Liver (tissue), 8 donors: ENCODE measurements at regions not wholly inside any gene's neighbourhood (a gene's known extent, or its start where the extent isn't known, plus 50 kb on each side); places are given as distances from the start of the nearest gene placed in this dataset.

Source experiments
- DNase-seq: peaks from one replicate; pipeline ENCODE4 v3.0.0-alpha.2; 2017; ENCODE audit warnings: low spot score
- H3K27ac ChIP-seq, 2 donors: one replicate each; pipeline ENCODE4 v1.7.0; 2013; ENCODE audit warnings: inconsistent platforms in 2 of 2, low read length in 2 of 2, control low read depth in 1 of 2, low read depth in 1 of 2, mild to moderate bottlenecking in 1 of 2
- H3K27me3 ChIP-seq, 4 donors: one replicate each; pipeline versions ENCODE4 v1.6.1 to v1.7.0; 2013; ENCODE audit warnings: low read length in 3 of 4, inconsistent platforms in 1 of 4, mild to moderate bottlenecking in 1 of 4, moderate library complexity in 1 of 4; ENCODE audit not compliant: control insufficient read depth in 4 of 4, insufficient read depth in 4 of 4
- H3K36me3 ChIP-seq, 4 donors: one replicate each; pipeline versions ENCODE4 v1.6.1 to v1.7.0; 2013; ENCODE audit warnings: low read length in 3 of 4, mild to moderate bottlenecking in 3 of 4, low read depth in 1 of 4, moderate library complexity in 1 of 4; ENCODE audit not compliant: control insufficient read depth in 4 of 4, insufficient read depth in 3 of 4
- H3K4me1 ChIP-seq, 4 donors: one replicate each; pipeline versions ENCODE4 v1.6.1 to v1.7.0; 2013; ENCODE audit warnings: low read length in 3 of 4, mild to moderate bottlenecking in 3 of 4, moderate library complexity in 1 of 4; ENCODE audit not compliant: control insufficient read depth in 4 of 4, insufficient read depth in 4 of 4
- H3K4me3 ChIP-seq, 3 donors: one replicate each; pipeline versions ENCODE4 v1.6.1 to v1.7.0; 2013; ENCODE audit warnings: low read length in 3 of 3, control low read depth in 1 of 3, low read depth in 1 of 3, mild to moderate bottlenecking in 1 of 3
- H3K9ac ChIP-seq, 2 donors: one replicate each; pipeline ENCODE4 v1.7.0; 2013; ENCODE audit warnings: low read length in 2 of 2, mild to moderate bottlenecking in 2 of 2, moderate library complexity in 2 of 2, control low read depth in 1 of 2, low read depth in 1 of 2
- H3K9me3 ChIP-seq, 4 donors: one replicate each; pipeline versions ENCODE4 v1.6.1 to v1.7.0; 2013; ENCODE audit warnings: low read length in 3 of 4; ENCODE audit not compliant: control insufficient read depth in 4 of 4
- ATF3 ChIP-seq: IDR thresholded peaks from 2 replicates; pipeline ENCODE4 v1.6.1; 2016; ENCODE audit warnings: antibody characterized with exemption
- FOXA1 ChIP-seq: IDR thresholded peaks from 2 replicates; pipeline ENCODE4 v1.6.1; 2016; ENCODE audit warnings: antibody characterized with exemption
- FOXA2 ChIP-seq: IDR thresholded peaks from 2 replicates; pipeline ENCODE4 v1.6.1; 2016; ENCODE audit warnings: antibody characterized with exemption
- HNF4A ChIP-seq, 2 donors: conservative IDR thresholded peaks; 2 replicates each; pipeline ENCODE4 v1.6.1; 2016; ENCODE audit warnings: antibody characterized with exemption in 2 of 2, mild to moderate bottlenecking in 2 of 2
- HNF4G ChIP-seq: IDR thresholded peaks from 2 replicates; pipeline ENCODE4 v1.6.1; 2016; ENCODE audit warnings: antibody characterized with exemption
- JUND ChIP-seq, 2 donors: IDR thresholded peaks; 2 replicates each; pipeline ENCODE4 v1.6.1; 2016; ENCODE audit warnings: antibody characterized with exemption in 2 of 2
- MAX ChIP-seq: IDR thresholded peaks from 2 replicates; pipeline ENCODE4 v1.6.1; 2016; ENCODE audit warnings: antibody characterized with exemption
- NR2F2 ChIP-seq: IDR thresholded peaks from 2 replicates; pipeline ENCODE4 v1.6.1; 2016; ENCODE audit warnings: antibody characterized with exemption
- RXRA ChIP-seq, 2 donors: IDR thresholded peaks; 2 replicates each; pipeline ENCODE4 v1.6.1; 2017 to 2018; ENCODE audit warnings: antibody characterized with exemption in 2 of 2, mild to moderate bottlenecking in 1 of 2
- SP1 ChIP-seq: IDR thresholded peaks from 2 replicates; pipeline ENCODE4 v1.6.1; 2018; ENCODE audit warnings: antibody characterized with exemption, mild to moderate bottlenecking
- TAF1 ChIP-seq: conservative IDR thresholded peaks from 2 replicates; pipeline ENCODE4 v1.6.1; 2016; ENCODE audit warnings: antibody characterized with exemption, mild to moderate bottlenecking
- YY1 ChIP-seq: IDR thresholded peaks from 2 replicates; pipeline ENCODE4 v1.6.1; 2016; ENCODE audit warnings: antibody characterized with exemption, mild to moderate bottlenecking
- ZBTB33 ChIP-seq: IDR thresholded peaks from 2 replicates; pipeline ENCODE4 v1.6.1; 2016; ENCODE audit warnings: antibody characterized with exemption
- WGBS: extraction: QIAGEN DNeasy Blood & Tissue Kit; methylation state at CpG from one replicate; pipeline ENCODE4 v1.1.7; 2013; 5-methylcytosine and 5-hydroxymethylcytosine counted together
- TF ChIP-seq, protein P1 (sequence below): fragments of 150-350 bp; IDR thresholded peaks from 2 replicates; pipeline ENCODE4 v1.5.1; 2017; ENCODE audit warnings: improper control_type of control experiment, low read depth, low read length; ENCODE audit not compliant: missing input control
- TF ChIP-seq, protein P2 (sequence below): IDR thresholded peaks from 2 replicates; pipeline ENCODE4 v1.6.1; 2016; ENCODE audit warnings: antibody characterized with exemption, mild to moderate bottlenecking
- donor health status: healthy.
- donor health status: healthy.
- donor health status: healthy.
- donor health status: healthy.
- donor health status: healthy.

GRCh38 chr3:104903064-104903463 lies 463.6 kb upstream of the ALCAM start:
- DNase-seq, result no peak
- Histone ChIP-seq H3K4me1 (no peaks in the 10 kb centered on the region), H3K9ac (no peak overlapping the region), H3K9me3 (no peaks in the 10 kb centered on the region), H3K27ac (no peak overlapping the region), H3K4me3 (no peak overlapping the region), H3K36me3 (no peaks in the 10 kb centered on the region), H3K27me3 (no peaks in the 10 kb centered on the region)
- WGBS, result 42% methylated on average over 3 of the region's 3 CpGs
- TF ChIP-seq SP1, result no peak
- no peak for TF ChIP-seq RXRA (IDR thresholded peaks at IDR 0.05)
- no peak for TF ChIP-seq NR2F2
- TF ChIP-seq FOXA2, result no peak
- no peak for TF ChIP-seq ATF3
- TF ChIP-seq YY1, result no peak
- no peak for TF ChIP-seq TAF1
- no peak for TF ChIP-seq ZBTB33
- TF ChIP-seq, protein P1, sequence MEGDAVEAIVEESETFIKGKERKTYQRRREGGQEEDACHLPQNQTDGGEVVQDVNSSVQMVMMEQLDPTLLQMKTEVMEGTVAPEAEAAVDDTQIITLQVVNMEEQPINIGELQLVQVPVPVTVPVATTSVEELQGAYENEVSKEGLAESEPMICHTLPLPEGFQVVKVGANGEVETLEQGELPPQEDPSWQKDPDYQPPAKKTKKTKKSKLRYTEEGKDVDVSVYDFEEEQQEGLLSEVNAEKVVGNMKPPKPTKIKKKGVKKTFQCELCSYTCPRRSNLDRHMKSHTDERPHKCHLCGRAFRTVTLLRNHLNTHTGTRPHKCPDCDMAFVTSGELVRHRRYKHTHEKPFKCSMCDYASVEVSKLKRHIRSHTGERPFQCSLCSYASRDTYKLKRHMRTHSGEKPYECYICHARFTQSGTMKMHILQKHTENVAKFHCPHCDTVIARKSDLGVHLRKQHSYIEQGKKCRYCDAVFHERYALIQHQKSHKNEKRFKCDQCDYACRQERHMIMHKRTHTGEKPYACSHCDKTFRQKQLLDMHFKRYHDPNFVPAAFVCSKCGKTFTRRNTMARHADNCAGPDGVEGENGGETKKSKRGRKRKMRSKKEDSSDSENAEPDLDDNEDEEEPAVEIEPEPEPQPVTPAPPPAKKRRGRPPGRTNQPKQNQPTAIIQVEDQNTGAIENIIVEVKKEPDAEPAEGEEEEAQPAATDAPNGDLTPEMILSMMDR, result no peak
- no peak for TF ChIP-seq HNF4A (conservative IDR thresholded peaks at IDR 0.05)
- no peak for TF ChIP-seq HNF4G
- TF ChIP-seq JUND (IDR thresholded peaks at IDR 0.05), result no peak

DNA sequence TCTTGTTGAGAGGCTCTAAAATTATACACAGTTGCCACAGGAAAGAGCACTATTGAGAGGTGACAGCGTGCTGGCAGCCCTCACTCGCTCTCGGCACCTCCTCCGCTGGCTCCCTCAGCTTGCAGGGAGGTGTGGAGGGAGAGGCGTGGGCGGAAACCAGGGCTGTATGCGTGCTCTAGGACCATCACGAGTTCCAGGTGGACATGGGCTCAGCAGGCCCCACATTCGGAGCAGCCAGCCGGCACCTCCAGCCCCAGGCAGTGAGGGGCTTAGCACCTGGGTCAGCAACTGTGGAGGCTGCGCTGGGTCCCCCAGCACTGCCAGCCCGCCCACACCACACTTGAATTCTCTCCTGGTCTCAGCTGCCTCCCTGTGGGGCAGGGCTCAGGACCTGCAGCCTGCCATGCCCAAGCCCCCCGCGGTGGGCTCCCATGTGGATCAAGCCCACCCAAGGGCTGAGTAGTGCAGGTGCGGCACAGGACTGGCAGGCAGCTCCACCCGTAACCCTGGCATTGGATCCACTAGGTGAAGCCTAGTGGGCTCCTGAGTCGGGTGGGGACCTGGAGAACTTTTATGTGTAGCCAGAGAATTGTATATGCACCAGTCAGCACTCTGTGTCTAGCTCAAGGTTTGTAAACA lies 460.6 kb upstream of the ALCAM start:
- H3K9ac ChIP-seq, result no peak overlapping the region
- no peaks in the 10 kb centered on the region for H3K27me3 ChIP-seq
- no peaks in the 10 kb centered on the region for H3K9me3 ChIP-seq
- H3K4me3 ChIP-seq, result no peak overlapping the region
- H3K36me3 ChIP-seq, result no peaks in the 10 kb centered on the region
- no peak for TF ChIP-seq JUND (IDR thresholded peaks at IDR 0.05)
- TF ChIP-seq TAF1, result no peak
- TF ChIP-seq RXRA (IDR thresholded peaks at IDR 0.05), result no peak
- TF ChIP-seq HNF4A (conservative IDR thresholded peaks at IDR 0.05), result no peak
- TF ChIP-seq YY1, result no peak
- TF ChIP-seq, protein P2, sequence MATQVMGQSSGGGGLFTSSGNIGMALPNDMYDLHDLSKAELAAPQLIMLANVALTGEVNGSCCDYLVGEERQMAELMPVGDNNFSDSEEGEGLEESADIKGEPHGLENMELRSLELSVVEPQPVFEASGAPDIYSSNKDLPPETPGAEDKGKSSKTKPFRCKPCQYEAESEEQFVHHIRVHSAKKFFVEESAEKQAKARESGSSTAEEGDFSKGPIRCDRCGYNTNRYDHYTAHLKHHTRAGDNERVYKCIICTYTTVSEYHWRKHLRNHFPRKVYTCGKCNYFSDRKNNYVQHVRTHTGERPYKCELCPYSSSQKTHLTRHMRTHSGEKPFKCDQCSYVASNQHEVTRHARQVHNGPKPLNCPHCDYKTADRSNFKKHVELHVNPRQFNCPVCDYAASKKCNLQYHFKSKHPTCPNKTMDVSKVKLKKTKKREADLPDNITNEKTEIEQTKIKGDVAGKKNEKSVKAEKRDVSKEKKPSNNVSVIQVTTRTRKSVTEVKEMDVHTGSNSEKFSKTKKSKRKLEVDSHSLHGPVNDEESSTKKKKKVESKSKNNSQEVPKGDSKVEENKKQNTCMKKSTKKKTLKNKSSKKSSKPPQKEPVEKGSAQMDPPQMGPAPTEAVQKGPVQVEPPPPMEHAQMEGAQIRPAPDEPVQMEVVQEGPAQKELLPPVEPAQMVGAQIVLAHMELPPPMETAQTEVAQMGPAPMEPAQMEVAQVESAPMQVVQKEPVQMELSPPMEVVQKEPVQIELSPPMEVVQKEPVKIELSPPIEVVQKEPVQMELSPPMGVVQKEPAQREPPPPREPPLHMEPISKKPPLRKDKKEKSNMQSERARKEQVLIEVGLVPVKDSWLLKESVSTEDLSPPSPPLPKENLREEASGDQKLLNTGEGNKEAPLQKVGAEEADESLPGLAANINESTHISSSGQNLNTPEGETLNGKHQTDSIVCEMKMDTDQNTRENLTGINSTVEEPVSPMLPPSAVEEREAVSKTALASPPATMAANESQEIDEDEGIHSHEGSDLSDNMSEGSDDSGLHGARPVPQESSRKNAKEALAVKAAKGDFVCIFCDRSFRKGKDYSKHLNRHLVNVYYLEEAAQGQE, result no peak
- TF ChIP-seq MAX, result no peak
- TF ChIP-seq FOXA1, result no peak
- no peaks in the 10 kb centered on the region for H3K4me1 ChIP-seq
- H3K27ac ChIP-seq, result no peak overlapping the region
- no peak for DNase-seq
- WGBS, result 87% methylated on average over 17 of the region's 17 CpGs
